ENCODE measurements at regions not wholly inside any gene's neighbourhood (a gene's known extent, or its start where the extent isn't known, plus 50 kb on each side); places are given as distances from the start of the nearest gene placed in this dataset.

DNA sequence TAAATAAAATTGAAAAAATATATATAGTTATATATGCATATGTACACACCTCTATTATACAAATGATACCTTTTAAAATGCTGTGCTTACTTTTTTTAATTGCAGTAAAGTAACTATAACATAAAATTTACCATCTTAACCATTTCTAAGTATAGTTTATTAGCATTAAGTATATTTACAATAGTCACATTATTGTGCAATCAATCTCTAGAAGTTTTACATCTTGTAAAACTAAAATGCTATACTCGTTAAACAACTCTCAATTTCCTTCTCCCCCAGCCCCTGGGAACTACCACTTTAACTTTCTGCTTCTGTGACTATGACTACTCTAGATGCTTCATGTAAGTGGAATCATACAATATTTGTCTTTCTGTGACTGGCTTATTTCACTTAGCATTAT, 146.7 kb upstream of the DST start:
- Histone ChIP-seq H3K36me3 (ENCODE audit: insufficient read depth) (no peaks in the 10 kb centered on the region), H3K79me2 (replicated peaks; ENCODE audit: insufficient read depth) (peaks cover 92% of the 10 kb centered on the region), H3K27me3 (ENCODE audit: insufficient read depth) (no peaks in the 10 kb centered on the region), H3K4me2 (no peak overlapping the region), H2AFZ (no peak overlapping the region), H4K20me1 (replicated peaks; ENCODE audit: insufficient read depth) (no peaks in the 10 kb centered on the region; the same call in 1 of the 2 replicates), H3K27ac (ENCODE audit: low read depth) (no peak overlapping the region), H3K9me2 (ENCODE audit: insufficient read depth) (no peaks in the 10 kb centered on the region), H3K4me3 (no peak overlapping the region), H3F3A (replicated peaks; ENCODE audit: low read depth) (peaks cover 9% of the 10 kb centered on the region; the same call in 1 of the 2 replicates), H3K4me1 (ENCODE audit: insufficient read depth) (peaks cover 27% of the 10 kb centered on the region)
- Mint-ChIP-seq H3K4me3 (no peak overlapping the region), H3K27me3 (ENCODE audit: insufficient read depth, low read depth, poor library complexity) (peaks cover 2% of the 10 kb centered on the region), H3K36me3 (ENCODE audit: low read depth) (peaks cover 31% of the 10 kb centered on the region), H3K9me3 (peaks cover 6% of the 10 kb centered on the region; the same call in 2 of the 3 replicates), H3K27ac (no peak overlapping the region), H3K4me1 (peaks cover 38% of the 10 kb centered on the region)
- ATAC-seq (no peak), DNase-seq (ENCODE audit: low spot score) (no peak)
- TF ChIP-seq ZNF462 (CRISPR knock-in tag; IDR thresholded peaks at IDR 0.05) (no peak), CREB1 (CRISPR knock-in tag; IDR thresholded peaks at IDR 0.05; ENCODE audit: low read depth) (no peak), ETS1 (IDR thresholded peaks at IDR 0.05) (no peak), JUNB (IDR thresholded peaks at IDR 0.05; ENCODE audit: unreplicated experiment) (no peak), ZNF114 (CRISPR knock-in tag; IDR thresholded peaks at IDR 0.05) (no peak), POLR2AphosphoS5 (IDR thresholded peaks at IDR 0.05; ENCODE audit: low read depth) (no peak), EZH2phosphoT487 (IDR thresholded peaks at IDR 0.05; ENCODE audit: unreplicated experiment) (no peak), NANOG (IDR thresholded peaks at IDR 0.05; ENCODE audit: borderline replicate concordance) (no peak), ZNF331 (CRISPR knock-in tag; IDR thresholded peaks at IDR 0.05; ENCODE audit: low read depth) (no peak), STAT1 (IDR thresholded peaks at IDR 0.05; ENCODE audit: unreplicated experiment) (no peak), EZH2 (IDR thresholded peaks at IDR 0.05; ENCODE audit: low read depth, unreplicated experiment) (no peak)
- TF ChIP-seq, protein P1, sequence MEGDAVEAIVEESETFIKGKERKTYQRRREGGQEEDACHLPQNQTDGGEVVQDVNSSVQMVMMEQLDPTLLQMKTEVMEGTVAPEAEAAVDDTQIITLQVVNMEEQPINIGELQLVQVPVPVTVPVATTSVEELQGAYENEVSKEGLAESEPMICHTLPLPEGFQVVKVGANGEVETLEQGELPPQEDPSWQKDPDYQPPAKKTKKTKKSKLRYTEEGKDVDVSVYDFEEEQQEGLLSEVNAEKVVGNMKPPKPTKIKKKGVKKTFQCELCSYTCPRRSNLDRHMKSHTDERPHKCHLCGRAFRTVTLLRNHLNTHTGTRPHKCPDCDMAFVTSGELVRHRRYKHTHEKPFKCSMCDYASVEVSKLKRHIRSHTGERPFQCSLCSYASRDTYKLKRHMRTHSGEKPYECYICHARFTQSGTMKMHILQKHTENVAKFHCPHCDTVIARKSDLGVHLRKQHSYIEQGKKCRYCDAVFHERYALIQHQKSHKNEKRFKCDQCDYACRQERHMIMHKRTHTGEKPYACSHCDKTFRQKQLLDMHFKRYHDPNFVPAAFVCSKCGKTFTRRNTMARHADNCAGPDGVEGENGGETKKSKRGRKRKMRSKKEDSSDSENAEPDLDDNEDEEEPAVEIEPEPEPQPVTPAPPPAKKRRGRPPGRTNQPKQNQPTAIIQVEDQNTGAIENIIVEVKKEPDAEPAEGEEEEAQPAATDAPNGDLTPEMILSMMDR (conservative IDR thresholded peaks at IDR 0.05; ENCODE audit: low read depth in 2 of 2): no peak
- TF ChIP-seq, protein P2, sequence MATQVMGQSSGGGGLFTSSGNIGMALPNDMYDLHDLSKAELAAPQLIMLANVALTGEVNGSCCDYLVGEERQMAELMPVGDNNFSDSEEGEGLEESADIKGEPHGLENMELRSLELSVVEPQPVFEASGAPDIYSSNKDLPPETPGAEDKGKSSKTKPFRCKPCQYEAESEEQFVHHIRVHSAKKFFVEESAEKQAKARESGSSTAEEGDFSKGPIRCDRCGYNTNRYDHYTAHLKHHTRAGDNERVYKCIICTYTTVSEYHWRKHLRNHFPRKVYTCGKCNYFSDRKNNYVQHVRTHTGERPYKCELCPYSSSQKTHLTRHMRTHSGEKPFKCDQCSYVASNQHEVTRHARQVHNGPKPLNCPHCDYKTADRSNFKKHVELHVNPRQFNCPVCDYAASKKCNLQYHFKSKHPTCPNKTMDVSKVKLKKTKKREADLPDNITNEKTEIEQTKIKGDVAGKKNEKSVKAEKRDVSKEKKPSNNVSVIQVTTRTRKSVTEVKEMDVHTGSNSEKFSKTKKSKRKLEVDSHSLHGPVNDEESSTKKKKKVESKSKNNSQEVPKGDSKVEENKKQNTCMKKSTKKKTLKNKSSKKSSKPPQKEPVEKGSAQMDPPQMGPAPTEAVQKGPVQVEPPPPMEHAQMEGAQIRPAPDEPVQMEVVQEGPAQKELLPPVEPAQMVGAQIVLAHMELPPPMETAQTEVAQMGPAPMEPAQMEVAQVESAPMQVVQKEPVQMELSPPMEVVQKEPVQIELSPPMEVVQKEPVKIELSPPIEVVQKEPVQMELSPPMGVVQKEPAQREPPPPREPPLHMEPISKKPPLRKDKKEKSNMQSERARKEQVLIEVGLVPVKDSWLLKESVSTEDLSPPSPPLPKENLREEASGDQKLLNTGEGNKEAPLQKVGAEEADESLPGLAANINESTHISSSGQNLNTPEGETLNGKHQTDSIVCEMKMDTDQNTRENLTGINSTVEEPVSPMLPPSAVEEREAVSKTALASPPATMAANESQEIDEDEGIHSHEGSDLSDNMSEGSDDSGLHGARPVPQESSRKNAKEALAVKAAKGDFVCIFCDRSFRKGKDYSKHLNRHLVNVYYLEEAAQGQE (IDR thresholded peaks at IDR 0.05; ENCODE audit: unreplicated experiment): no peak

Measured in GM23338 (cell line).